OCI-LY7 (cell line): ENCODE measurements at regions not wholly inside any gene's neighbourhood (a gene's known extent, or its start where the extent isn't known, plus 50 kb on each side); places are given as distances from the start of the nearest gene placed in this dataset.

Experiments used
- BruUV-seq: library from RNA; stranded (reverse); fragments of 400-500 nt; replicated peaks from 2 replicates; lab custom pipeline; 2021; lab: Mats Ljungman, UMichigan
- CTCF ChIA-PET: fragments of 300-600 bp; sonication (Branson Sonifier 250); formaldehyde crosslinking; loops from one replicate; lab custom pipeline; 2022; ENCODE audit warnings: antibody characterized with exemption; ENCODE audit not compliant: unreplicated experiment; lab: Charles Lee
- POLR2A ChIA-PET: fragments of 300-600 bp; sonication (Branson Sonifier 250); formaldehyde crosslinking; loops from one replicate; lab custom pipeline; 2022; ENCODE audit warnings: antibody characterized with exemption; lab: Charles Lee
- DNase-seq: peaks from one replicate; pipeline ENCODE4 v3.0.0-alpha.2; 2015; ENCODE audit warnings: low spot score
- H2AFZ ChIP-seq: fragments of 200-600 bp; sonication (generic), shearing (Covaris generic); 2 replicates; pipeline ENCODE4 v1.6.1; 2014; ENCODE audit warnings: mild to moderate bottlenecking, antibody characterized with exemption, low read length, moderate library complexity
- H3K27ac ChIP-seq: fragments of 200-600 bp; sonication (generic); 2 replicates; pipeline ENCODE4 v1.5.1; 2014; ENCODE audit warnings: mixed run types, low read depth, mild to moderate bottlenecking, moderate library complexity, low read length, inconsistent platforms; ENCODE audit not compliant: poor library complexity, severe bottlenecking
- H3K36me3 ChIP-seq: fragments of 200-600 bp; sonication (generic); 2 replicates; pipeline ENCODE4 v1.6.1; 2014; ENCODE audit warnings: mild to moderate bottlenecking, antibody characterized with exemption, low read length, moderate library complexity, mixed read lengths; ENCODE audit not compliant: insufficient read depth
- H3K4me1 ChIP-seq: fragments of 200-600 bp; sonication (generic); 2 replicates; pipeline ENCODE4 v1.5.1; 2014; ENCODE audit warnings: mild to moderate bottlenecking, low read length; ENCODE audit not compliant: insufficient read depth, poor library complexity, severe bottlenecking
- H3K4me2 ChIP-seq: fragments of 200-600 bp; sonication (generic); 2 replicates; pipeline ENCODE4 v1.6.1; 2014; ENCODE audit warnings: mild to moderate bottlenecking, low read length
- H3K4me3 ChIP-seq: fragments of 200-600 bp; sonication (generic); 2 replicates; pipeline ENCODE4 v1.5.1; 2014; ENCODE audit warnings: mild to moderate bottlenecking, low read depth, low read length; ENCODE audit not compliant: poor library complexity, severe bottlenecking
- H3K79me2 ChIP-seq: fragments of 200-600 bp; sonication (generic); 2 replicates; pipeline ENCODE4 v1.6.1; 2016; ENCODE audit warnings: low read depth, mild to moderate bottlenecking, low read length, moderate library complexity, mixed read lengths; ENCODE audit not compliant: insufficient read depth
- H3K9me2 ChIP-seq: fragments of 200-600 bp; sonication (generic); 2 replicates; pipeline ENCODE4 v1.6.1; 2016; ENCODE audit warnings: mild to moderate bottlenecking, low read length, mixed read lengths; ENCODE audit not compliant: insufficient read depth
- H3K9me3 ChIP-seq: fragments of 200-600 bp; sonication (generic); 2 replicates; pipeline ENCODE4 v1.6.1; 2014; ENCODE audit warnings: mild to moderate bottlenecking, mixed run types, low read length, mixed read lengths
- H4K20me1 ChIP-seq: fragments of 200-600 bp; sonication (generic); 2 replicates; pipeline ENCODE4 v1.6.1; 2014; ENCODE audit warnings: mild to moderate bottlenecking, antibody characterized with exemption, low read length, moderate library complexity, mixed read lengths; ENCODE audit not compliant: insufficient read depth
- EZH2phosphoT487 ChIP-seq: fragments of 200-600 bp; sonication (generic); IDR thresholded peaks from 2 replicates; pipeline ENCODE4 v1.6.1; 2018; ENCODE audit warnings: low read depth, borderline replicate concordance, mild to moderate bottlenecking, mixed run types, antibody characterized with exemption, low read length, moderate library complexity, mixed read lengths
- intact Hi-C: fragments of 100-400 bp; cut with micrococcal nuclease; formaldehyde crosslinking; loops from one replicate; pipeline ENCODE4 v1.10.0; 2022; ENCODE audit not compliant: unreplicated experiment
- TF ChIP-seq, protein P1 (sequence below): fragments of 200-600 bp; sonication (generic); conservative IDR thresholded peaks from 2 replicates; pipeline ENCODE4 v1.5.1; 2014; ENCODE audit warnings: mild to moderate bottlenecking, antibody characterized with exemption, low read length, moderate library complexity, mixed read lengths

- Histone ChIP-seq H3K79me2 (no peaks in the 10 kb centered on the region), H3K27ac (no peak overlapping the region), H4K20me1 (no peaks in the 10 kb centered on the region), H2AFZ (no peak overlapping the region), H3K9me3 (no peaks in the 10 kb centered on the region), H3K4me2 (no peak overlapping the region), H3K4me3 (no peak overlapping the region), H3K9me2 (no peaks in the 10 kb centered on the region), H3K4me1 (no peaks in the 10 kb centered on the region), H3K36me3 (no peaks in the 10 kb centered on the region)
- TF ChIP-seq EZH2phosphoT487: no peak
- TF ChIP-seq, protein P1, sequence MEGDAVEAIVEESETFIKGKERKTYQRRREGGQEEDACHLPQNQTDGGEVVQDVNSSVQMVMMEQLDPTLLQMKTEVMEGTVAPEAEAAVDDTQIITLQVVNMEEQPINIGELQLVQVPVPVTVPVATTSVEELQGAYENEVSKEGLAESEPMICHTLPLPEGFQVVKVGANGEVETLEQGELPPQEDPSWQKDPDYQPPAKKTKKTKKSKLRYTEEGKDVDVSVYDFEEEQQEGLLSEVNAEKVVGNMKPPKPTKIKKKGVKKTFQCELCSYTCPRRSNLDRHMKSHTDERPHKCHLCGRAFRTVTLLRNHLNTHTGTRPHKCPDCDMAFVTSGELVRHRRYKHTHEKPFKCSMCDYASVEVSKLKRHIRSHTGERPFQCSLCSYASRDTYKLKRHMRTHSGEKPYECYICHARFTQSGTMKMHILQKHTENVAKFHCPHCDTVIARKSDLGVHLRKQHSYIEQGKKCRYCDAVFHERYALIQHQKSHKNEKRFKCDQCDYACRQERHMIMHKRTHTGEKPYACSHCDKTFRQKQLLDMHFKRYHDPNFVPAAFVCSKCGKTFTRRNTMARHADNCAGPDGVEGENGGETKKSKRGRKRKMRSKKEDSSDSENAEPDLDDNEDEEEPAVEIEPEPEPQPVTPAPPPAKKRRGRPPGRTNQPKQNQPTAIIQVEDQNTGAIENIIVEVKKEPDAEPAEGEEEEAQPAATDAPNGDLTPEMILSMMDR: no peak
- DNase-seq: no peak
- BruUV-seq: no TSS peak
- POLR2A ChIA-PET: interaction anchor here (0.7 kb wide), 1 partner anchor 870 kb away, joined by 3 read pairs; no protein-coding TSS in a partner anchor
- CTCF ChIA-PET: no interaction called here
- intact Hi-C loops: no loop called here
These were observed 466.0 kb downstream of the PLK2 start for GRCh38 chr5:57993866-57994265.

- DNase-seq: no peak
- CTCF ChIA-PET: no interaction called here
- no peaks in the 10 kb centered on the region for H3K36me3 ChIP-seq
- no peaks in the 10 kb centered on the region for H4K20me1 ChIP-seq
- H3K4me2 ChIP-seq: no peak overlapping the region
- intact Hi-C loops: no loop called here
- H3K4me1 ChIP-seq: no peaks in the 10 kb centered on the region
- H3K79me2 ChIP-seq: no peaks in the 10 kb centered on the region
- H3K9me3 ChIP-seq: no peaks in the 10 kb centered on the region
- no peak overlapping the region for H2AFZ ChIP-seq
- no TSS peak for BruUV-seq
- TF ChIP-seq, protein P1: no peak
- TF ChIP-seq EZH2phosphoT487: no peak
- no peak overlapping the region for H3K4me3 ChIP-seq
- H3K9me2 ChIP-seq: no peaks in the 10 kb centered on the region
- no peak overlapping the region for H3K27ac ChIP-seq
- POLR2A ChIA-PET: no interaction called here
These were observed 470.5 kb downstream of the PLK2 start for GRCh38 chr5:57989378-57989777.

DNA sequence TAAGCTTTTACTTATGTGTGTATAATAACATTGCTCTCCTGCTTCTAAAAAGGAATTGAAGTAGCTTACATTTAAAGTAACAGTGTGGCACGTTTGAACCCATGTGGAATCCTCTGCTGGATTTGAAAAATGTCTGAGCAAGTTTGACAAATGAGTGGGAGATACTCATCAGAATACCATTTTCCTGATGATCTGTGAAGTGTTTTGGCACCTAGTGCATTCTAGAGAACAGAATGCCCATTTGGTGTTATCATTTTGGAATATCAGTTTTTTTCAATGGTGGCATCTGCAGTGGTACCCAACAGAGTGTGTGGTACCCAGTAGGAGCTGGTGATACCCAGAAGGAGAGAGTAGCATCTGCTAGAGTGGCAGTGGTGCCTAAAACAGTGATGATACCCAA is 471.1 kb downstream of the PLK2 start:
- no peak overlapping the region for H3K4me2 ChIP-seq
- no peaks in the 10 kb centered on the region for H3K9me3 ChIP-seq
- intact Hi-C loops: no loop called here
- no peak for TF ChIP-seq EZH2phosphoT487
- TF ChIP-seq, protein P1: no peak
- no peak for DNase-seq
- ChIA-PET POLR2A (no interaction called here), CTCF (no interaction called here)
- no TSS peak for BruUV-seq
- no peaks in the 10 kb centered on the region for H3K4me1 ChIP-seq
- no peak overlapping the region for H3K27ac ChIP-seq
- no peak overlapping the region for H2AFZ ChIP-seq
- no peaks in the 10 kb centered on the region for H3K9me2 ChIP-seq
- H3K36me3 ChIP-seq: no peaks in the 10 kb centered on the region
- no peaks in the 10 kb centered on the region for H4K20me1 ChIP-seq
- H3K4me3 ChIP-seq: no peak overlapping the region
- H3K79me2 ChIP-seq: no peaks in the 10 kb centered on the region
